Suprapubic skin (tissue), 4 donors: ENCODE measurements at regions not wholly inside any gene's neighbourhood (a gene's known extent, or its start where the extent isn't known, plus 50 kb on each side); places are given as distances from the start of the nearest gene placed in this dataset.

Experiments
- EP300 ChIP-seq: sonication (generic); formaldehyde crosslinking; IDR thresholded peaks from one replicate; pipeline ENCODE4 v1.6.1; 2017; ENCODE audit warnings: antibody characterized with exemption
- POLR2AphosphoS5 ChIP-seq, 3 donors: sonication (generic); formaldehyde crosslinking; IDR thresholded peaks; one replicate each; pipeline ENCODE4 v1.6.1; 2017; ENCODE audit warnings: antibody characterized with exemption in 3 of 3

GRCh38 chr3:167095976-167096375 lies 284.1 kb downstream of the ZBBX start:
- TF ChIP-seq POLR2AphosphoS5 (IDR thresholded peaks at IDR 0.05): no peak
- no peak for TF ChIP-seq EP300
